ENCODE measurements at regions not wholly inside any gene's neighbourhood (a gene's known extent, or its start where the extent isn't known, plus 50 kb on each side); places are given as distances from the start of the nearest gene placed in this dataset.

GRCh38 chr15:69854001-69854400 lies 243.7 kb downstream of the TLE3 start:
- intact Hi-C loops (cut with micrococcal nuclease; ENCODE audit: unreplicated experiment) = no loop called here
- Mint-ChIP-seq H3K4me3 (ENCODE audit: low read depth, unreplicated experiment) (no peak overlapping the region), H3K36me3 (ENCODE audit: insufficient read depth, unreplicated experiment) (no peaks in the 10 kb centered on the region), H3K27me3 (ENCODE audit: unreplicated experiment) (peaks cover 26% of the 10 kb centered on the region), H3K9me3 (ENCODE audit: low read depth, unreplicated experiment) (no peaks in the 10 kb centered on the region), H3K27ac (ENCODE audit: unreplicated experiment) (no peak overlapping the region), H3K4me1 (ENCODE audit: low read depth, unreplicated experiment) (peaks cover 15% of the 10 kb centered on the region)
- no TSS peak for BruUV-seq (replicated peaks)
- TF ChIP-seq, protein P1, sequence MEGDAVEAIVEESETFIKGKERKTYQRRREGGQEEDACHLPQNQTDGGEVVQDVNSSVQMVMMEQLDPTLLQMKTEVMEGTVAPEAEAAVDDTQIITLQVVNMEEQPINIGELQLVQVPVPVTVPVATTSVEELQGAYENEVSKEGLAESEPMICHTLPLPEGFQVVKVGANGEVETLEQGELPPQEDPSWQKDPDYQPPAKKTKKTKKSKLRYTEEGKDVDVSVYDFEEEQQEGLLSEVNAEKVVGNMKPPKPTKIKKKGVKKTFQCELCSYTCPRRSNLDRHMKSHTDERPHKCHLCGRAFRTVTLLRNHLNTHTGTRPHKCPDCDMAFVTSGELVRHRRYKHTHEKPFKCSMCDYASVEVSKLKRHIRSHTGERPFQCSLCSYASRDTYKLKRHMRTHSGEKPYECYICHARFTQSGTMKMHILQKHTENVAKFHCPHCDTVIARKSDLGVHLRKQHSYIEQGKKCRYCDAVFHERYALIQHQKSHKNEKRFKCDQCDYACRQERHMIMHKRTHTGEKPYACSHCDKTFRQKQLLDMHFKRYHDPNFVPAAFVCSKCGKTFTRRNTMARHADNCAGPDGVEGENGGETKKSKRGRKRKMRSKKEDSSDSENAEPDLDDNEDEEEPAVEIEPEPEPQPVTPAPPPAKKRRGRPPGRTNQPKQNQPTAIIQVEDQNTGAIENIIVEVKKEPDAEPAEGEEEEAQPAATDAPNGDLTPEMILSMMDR (IDR thresholded peaks at IDR 0.05; ENCODE audit: unreplicated experiment) = no peak
- no peak for DNase-seq
- CTCF ChIA-PET = no interaction called here

GRCh38 chr15:69854521-69855181 lies 243.1 kb downstream of the TLE3 start:
- TF ChIP-seq, protein P1 (IDR thresholded peaks at IDR 0.05; ENCODE audit: unreplicated experiment) = no peak
- CTCF ChIA-PET = no interaction called here
- no peak for DNase-seq
- H3K36me3 Mint-ChIP-seq (ENCODE audit: insufficient read depth, unreplicated experiment) = no peaks in the 10 kb centered on the region
- H3K4me3 Mint-ChIP-seq (ENCODE audit: low read depth, unreplicated experiment) = no peak overlapping the region
- no peaks in the 10 kb centered on the region for H3K9me3 Mint-ChIP-seq (ENCODE audit: low read depth, unreplicated experiment)
- intact Hi-C loops (cut with micrococcal nuclease; ENCODE audit: unreplicated experiment) = no loop called here
- H3K27ac Mint-ChIP-seq (ENCODE audit: unreplicated experiment) = no peak overlapping the region
- peaks cover 14% of the 10 kb centered on the region for H3K4me1 Mint-ChIP-seq (ENCODE audit: low read depth, unreplicated experiment)
- no TSS peak for BruUV-seq (replicated peaks)
- peaks cover 20% of the 10 kb centered on the region for H3K27me3 Mint-ChIP-seq (ENCODE audit: unreplicated experiment)

DNA sequence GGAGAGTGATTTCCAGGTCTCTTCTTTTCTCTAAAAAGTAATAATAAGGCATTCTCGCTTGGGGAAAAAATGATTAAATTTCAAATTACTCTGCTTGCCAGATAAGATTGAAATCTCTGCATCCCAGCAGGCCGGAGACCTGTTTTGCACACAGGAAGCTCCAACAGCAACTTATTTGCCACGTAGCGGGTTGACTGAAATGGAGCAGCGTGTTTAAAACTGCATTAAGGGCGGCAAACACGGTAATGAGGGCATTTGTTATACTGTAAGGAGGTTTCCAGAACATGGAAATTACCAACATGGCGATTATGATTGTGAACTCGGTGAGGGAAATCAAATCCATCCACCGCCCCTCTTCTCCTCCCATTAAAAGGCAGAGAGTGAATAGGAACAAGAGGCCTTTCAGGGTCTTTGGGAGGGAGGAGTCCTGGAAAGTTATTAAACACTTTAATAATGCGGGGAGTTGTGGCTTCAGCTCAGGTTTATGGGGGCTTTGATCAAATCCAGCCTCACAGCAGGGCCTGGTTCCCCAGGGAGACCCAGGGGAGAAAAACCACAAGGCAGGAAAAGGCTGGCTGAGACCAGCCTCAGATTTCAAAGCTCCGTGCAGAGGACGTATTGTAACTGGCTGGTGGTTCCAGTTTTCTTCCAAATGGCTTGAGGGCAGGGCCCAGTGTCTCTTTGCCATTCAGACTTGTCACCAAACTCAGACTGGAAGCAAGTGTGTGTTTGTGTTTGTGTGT lies 242.3 kb downstream of the TLE3 start:
- CTCF ChIA-PET = no interaction called here
- Mint-ChIP-seq H3K4me3 (ENCODE audit: low read depth, unreplicated experiment) (no peak overlapping the region), H3K27ac (ENCODE audit: unreplicated experiment) (no peak overlapping the region), H3K27me3 (ENCODE audit: unreplicated experiment) (peaks cover 20% of the 10 kb centered on the region), H3K36me3 (ENCODE audit: insufficient read depth, unreplicated experiment) (no peaks in the 10 kb centered on the region), H3K9me3 (ENCODE audit: low read depth, unreplicated experiment) (no peaks in the 10 kb centered on the region), H3K4me1 (ENCODE audit: low read depth, unreplicated experiment) (peaks cover 14% of the 10 kb centered on the region)
- no peak for DNase-seq
- TF ChIP-seq, protein P1 (IDR thresholded peaks at IDR 0.05; ENCODE audit: unreplicated experiment) = no peak
- BruUV-seq (replicated peaks) = no TSS peak
- intact Hi-C loops (cut with micrococcal nuclease; ENCODE audit: unreplicated experiment) = no loop called here

GRCh38 chr15:69857250-69857649 lies 240.5 kb downstream of the TLE3 start:
- H3K27me3 Mint-ChIP-seq (ENCODE audit: unreplicated experiment) = peaks cover 14% of the 10 kb centered on the region
- no peak for DNase-seq
- no peak overlapping the region for H3K27ac Mint-ChIP-seq (ENCODE audit: unreplicated experiment)
- no TSS peak for BruUV-seq (replicated peaks)
- no peak overlapping the region for H3K4me3 Mint-ChIP-seq (ENCODE audit: low read depth, unreplicated experiment)
- H3K36me3 Mint-ChIP-seq (ENCODE audit: insufficient read depth, unreplicated experiment) = no peaks in the 10 kb centered on the region
- TF ChIP-seq, protein P1 (IDR thresholded peaks at IDR 0.05; ENCODE audit: unreplicated experiment) = no peak
- CTCF ChIA-PET = interaction anchor here (0.5 kb wide), 1 partner anchor 13 kb away, joined by 7 read pairs; no protein-coding TSS in a partner anchor
- intact Hi-C loops (cut with micrococcal nuclease; ENCODE audit: unreplicated experiment) = no loop called here
- no peaks in the 10 kb centered on the region for H3K9me3 Mint-ChIP-seq (ENCODE audit: low read depth, unreplicated experiment)
- peaks cover 26% of the 10 kb centered on the region for H3K4me1 Mint-ChIP-seq (ENCODE audit: low read depth, unreplicated experiment)

Measured in Calu3 (cell line).